ENCODE measurements at regions not wholly inside any gene's neighbourhood (a gene's known extent, or its start where the extent isn't known, plus 50 kb on each side); places are given as distances from the start of the nearest gene placed in this dataset.
A peak's percentile ranks its signal among the peaks of the same experiment; 100 is the strongest.

DNA sequence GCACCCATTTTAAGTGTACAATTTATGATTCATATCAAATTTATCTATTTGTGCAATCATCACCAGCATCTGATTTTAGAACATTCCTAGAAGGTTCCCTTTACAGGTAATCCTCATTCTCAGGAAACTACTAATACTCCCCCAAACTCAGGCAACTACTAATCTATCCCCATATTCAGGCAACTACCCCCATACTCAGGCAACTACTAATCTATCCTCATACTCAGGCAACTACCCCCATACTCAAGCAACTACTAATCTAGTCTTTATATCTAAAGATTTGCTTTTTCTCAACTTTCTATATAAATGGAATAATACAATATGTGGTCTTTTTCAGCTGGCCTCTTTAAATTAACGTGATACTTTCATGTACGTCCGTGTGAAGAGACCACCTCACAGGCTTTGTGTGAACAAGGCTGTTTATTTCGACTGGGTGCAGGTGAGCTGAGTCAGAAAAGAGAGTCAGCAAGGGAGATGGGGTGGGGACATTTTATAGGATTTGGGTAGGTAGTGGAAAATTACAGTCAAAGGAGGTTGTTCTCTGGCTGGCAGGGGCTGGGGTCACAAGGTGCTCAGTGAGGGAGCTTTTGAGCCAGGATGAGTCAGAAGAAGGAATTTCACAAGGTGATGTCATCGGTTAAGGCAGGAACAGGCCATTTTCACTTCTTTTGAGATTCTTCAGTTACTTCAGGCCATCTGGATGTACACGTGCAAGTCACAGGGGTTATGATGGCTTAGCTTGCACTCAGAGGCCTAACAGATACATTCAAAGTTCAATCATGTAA is 1444.5 kb upstream of the CADM2 start:
- DNase-seq, result no peak

DNA sequence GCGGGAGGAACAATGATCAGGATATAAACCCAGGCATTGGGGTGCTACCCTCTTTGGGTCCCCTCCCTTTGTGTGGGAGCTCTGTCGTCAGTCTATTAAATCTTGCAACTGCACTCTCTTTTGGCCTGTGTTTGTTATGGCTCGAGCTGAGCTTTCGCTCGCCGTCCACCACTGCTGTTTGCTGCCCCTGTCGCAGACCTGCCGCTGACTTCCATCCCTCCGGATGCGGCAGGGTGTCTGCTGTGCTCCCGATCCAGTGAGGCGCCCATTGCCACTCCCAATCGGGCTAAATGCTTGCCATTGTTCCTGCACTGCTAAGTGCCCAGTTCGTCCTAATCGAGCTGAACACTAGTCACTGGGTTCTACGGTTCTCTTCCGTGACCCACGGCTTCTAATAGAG is 1443.7 kb upstream of the CADM2 start:
- DNase-seq, result no peak

DNA sequence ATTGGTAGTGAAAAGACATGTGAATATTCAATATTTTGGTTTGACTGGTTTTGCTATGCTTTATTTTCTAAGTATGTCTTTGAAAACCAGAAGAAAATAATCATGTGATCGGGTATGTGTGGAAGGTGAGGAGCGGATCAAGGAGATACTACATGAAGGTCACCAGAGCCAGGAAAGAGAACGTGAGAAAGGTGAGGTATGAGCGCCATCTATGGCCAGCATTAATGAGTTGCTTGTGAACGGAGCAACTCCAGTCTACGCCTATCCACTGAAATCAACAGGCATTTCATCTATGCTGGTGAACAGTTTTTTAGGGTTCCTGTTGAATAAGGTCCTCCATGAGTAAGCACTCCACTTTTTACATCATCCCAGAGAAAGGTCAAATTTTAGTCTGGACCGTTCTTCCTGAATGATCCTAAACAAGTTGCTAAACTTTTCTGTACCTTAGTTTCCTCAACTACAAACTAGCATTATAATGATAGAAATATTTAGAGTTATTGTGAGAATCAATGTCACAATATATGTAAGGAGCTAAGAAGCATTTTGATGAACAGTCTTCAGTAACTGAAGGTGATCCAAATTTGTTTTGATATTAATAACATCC is 1435.2 kb upstream of the CADM2 start:
- DNase-seq, result peak; percentile 8

DNA sequence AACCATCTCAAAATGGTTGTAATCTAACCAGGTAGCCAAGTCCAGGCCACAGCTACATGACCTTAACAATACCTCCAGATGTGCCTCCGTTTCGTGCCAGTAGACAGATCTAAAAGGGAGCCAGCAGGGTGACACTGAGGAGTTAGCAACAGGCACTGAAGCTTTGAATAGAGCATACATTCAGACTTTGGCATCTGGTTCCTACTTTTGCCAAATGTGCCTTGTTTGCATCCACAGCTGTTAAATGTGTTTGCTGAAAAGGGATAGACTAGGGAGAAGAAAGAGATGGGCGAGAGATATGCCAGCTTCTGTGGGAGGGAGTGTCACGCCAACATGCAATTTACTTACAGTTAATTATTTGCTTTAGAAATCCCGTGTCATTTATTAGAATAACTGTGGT is 1433.9 kb upstream of the CADM2 start:
- DNase-seq, result no peak

DNA sequence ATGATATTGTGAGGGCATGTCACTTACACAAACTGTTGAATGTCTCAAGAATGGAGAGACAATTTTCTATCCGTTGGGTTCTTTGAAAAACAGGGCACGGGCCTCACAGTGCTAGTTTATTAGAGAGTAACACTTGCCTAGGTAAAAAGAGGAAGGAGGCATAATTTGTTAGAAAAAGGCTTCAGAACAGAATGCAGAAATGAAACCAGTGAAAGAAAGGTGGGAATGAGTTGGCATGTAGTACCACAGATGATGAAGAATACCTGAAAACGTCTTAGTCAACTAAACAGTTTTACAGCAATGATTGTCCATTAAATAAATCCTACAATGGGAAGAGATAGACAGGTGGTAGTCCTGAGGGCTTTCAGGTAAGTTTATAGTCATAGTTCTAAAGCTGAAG is 1399.7 kb upstream of the CADM2 start:
- peak; percentile 32 for DNase-seq

DNA sequence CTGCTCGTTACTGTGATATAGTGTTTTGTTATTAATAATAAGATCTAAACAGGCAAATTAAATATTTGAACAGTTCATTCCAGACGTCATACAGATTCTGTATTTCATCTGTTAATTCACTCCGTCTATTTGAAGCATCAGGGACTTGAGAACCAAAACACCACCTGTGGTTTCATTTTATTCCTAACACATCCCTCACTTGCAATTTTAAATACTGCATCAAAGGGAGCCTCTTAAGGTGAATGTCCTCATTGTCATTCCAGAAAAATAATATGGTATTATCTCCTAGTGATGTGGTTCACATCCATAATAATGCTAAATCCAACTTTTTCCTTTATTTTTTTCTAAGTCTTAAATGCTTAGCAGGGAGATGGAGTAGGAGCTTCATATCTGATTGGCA is 1390.9 kb upstream of the CADM2 start:
- DNase-seq, result no peak

DNA sequence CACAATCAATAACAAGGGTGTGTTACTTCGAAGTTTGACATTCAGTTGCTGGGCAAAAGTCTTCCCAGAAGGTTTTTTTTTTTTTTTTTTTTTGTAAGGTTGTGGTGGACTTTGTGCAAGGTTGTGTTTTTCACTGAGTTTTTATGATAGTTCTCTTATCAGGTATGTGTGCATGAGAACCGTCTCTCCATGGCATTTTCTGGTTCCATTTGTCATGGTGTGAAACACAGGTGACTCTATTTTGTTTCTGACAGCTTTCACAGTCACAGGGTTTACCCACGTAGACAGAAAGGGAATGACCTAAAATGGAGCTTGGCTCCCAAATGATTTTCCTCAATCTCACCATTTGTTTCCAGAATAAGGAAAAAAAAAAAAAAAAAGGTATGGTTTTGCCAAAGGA is 1377.2 kb upstream of the CADM2 start:
- no peak for DNase-seq

DNA sequence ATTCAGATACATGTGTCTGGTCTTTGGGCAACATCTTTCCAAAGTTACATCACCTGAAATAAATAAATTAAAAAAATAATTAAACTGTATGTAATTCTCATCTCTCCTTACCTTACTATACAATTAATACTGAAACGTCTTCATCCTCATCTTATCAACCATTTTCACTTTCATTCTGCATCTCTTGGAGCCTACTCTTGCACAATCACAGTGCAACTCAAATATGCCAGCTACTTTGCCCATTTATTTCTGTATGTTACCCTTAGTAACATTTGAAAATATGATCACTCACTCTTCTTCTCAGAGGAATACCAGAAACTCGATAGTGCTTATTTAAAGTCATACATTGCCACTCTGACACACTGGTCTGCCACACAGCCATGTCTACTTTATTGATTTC is 1357.1 kb upstream of the CADM2 start:
- no peak for DNase-seq

DNA sequence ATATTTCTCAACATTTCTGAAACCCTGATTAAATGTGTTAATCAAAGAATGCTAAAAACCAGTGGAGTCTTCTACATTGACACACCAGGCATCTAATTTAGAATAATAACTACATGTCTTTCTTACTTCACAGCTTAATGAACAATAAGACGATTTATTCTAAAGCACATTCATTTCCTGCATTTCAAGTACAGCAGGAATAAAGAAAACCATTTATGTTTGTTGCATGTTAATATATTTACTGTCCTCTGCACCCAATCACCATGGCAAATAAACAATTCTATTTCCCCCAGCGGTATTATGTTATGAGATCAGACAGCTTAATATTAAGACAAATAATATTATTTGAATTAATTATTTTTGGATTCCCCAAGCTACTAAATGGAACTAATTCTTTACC is 1336.3 kb upstream of the CADM2 start:
- DNase-seq, result no peak

DNA sequence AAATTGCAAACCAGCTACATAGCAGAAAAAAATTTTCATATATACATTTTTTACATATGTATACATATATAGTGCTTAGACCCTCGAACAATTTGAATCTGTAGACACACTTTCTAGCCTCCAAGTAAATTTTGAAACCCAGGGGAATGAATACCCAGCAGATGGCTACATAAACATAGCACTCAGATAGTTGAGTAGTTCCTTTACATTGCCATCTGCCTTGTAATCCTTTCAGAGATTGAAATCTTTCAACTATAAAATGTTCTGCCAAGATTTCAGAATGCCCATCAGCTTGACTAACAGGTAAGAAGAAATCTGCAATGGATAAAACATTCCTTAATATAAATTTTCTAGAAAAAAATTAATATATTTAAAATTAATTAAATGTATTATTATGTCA is 1333.5 kb upstream of the CADM2 start:
- no peak for DNase-seq

DNA sequence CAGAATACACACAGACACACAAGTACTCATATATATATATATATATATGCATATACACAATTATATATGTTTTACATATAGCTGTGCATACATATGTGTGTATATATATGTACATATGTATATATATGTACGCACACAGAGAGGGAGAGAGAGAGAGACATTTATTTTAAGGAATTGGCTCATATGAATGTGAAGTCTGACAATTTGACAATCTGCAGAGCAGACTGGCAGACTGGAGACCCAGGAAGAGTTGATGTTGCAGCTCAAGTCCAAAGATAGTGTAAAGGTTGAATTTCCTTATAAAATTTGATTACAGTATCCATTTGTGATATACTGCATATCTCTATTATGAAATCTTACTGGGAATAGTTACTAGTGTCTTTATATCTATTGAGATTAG is 1330.3 kb upstream of the CADM2 start:
- no peak for DNase-seq

DNA sequence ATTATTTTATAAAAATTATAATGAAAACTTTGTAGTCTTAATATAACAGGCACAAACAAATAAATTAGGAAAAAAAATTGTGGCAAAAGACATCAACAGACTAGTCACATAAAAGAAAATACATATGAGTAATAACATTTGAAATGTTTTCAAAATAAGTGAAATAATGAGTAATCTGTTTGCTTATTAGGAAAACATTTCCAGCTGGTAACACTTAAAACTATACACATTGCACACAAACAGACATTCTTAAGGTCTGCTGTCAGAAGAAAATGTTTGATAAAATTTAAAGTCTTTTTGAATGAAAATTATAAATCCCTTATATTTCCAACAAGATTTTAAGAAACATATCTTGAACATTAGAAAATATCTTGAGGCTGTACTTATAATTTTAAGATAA is 1326.3 kb upstream of the CADM2 start:
- DNase-seq, result no peak

DNA sequence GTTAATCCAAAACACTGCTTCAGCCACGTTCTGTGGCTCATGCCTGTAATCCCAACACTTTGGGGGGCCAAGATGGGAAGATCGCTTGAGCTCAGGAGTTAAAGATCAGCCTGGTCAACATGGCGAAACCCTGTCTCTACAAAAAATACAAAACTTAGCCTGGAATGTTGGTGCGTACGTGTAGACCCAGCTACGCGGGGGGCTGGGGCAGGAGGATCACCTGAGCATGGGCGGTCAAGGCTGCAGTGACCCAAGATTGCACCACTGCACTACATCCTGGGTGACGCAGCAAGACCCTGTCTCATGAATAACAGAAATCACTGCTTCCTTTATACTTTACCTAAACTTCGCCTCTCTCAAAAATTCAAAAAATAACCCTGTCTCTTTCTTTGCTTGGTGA is 1325.0 kb upstream of the CADM2 start:
- DNase-seq, result no peak

DNA sequence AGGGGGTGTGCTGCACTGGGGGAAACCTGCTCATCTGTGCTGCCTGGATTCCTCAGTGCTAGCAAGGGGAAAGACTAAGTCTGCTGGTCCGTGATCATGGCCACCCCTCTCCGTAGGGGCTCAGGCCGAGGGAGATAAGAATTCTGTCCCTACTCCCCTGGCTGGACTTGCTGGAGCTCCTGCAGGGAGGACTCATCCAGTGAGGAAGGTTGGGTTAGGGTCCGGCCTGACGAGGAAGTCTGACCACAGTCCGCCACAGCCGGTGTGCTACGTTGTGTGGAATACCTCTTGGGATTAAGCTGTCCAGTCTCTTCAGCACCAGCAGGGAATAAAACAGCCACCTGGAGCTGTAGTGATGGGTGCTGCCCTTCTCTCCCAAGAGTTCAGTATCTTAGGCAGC is 1309.1 kb upstream of the CADM2 start:
- no peak for DNase-seq

DNA sequence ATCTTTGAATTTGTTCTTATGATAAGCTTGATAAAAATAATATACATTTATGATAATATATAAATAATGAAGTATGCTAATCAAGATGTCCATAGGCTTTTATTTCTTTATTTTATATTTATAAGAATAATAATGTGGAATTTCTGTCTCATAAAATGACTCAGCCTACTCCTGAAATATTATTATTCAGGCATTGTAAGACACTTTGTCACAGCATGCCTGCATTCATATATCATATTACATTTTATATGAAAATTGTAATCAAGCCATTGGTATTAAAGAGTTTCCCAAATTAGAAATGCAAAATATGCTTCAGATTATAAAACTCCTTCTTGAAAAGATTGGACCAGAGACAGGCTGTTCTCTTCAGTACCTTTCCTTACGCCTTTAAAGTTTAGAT is 1303.7 kb upstream of the CADM2 start:
- no peak for DNase-seq

DNA sequence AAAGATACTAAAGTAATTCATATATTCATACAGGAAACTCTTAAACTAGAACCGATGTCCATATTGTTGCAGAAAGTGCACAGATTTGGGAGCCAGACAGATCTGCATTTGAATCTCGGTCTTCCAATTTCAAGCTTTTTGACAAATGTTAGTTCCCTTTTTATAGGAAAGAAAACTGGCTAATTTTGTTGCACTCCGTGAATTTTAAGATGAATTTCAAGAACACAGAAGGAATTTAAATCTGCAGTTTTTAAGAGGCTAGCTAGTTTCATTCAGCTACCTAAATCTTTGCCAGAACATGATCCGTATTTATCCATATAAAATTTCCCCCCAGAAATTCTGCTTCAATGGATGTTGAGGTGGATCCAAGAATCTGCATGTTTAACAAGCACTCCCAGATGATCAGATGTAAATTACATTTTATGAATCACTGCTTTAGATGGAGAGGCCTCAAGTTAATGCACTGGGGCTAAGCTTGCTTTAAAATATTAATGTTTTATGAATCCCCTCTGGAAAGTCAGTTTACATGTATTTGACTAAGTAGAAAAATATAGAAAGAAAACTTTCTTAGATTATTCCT is 1296.3 kb upstream of the CADM2 start:
- DNase-seq, result no peak

DNA sequence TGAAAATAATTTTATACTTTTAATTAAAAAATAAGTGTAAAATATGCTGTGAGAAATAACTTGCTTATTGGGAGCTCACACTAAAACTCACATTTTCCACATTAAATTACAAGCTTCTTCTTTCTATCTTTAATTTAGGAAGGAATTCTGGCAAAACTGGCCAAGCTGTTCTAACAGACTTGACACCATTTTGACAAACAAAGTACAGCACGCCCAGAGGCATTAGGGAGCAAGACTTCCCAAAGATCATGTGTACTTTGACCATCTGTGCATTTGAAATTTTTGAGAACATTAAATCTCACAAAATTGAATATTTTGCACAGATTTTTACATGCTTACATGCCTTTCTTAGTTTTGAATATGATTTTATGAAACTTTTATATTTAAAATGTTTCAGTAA is 1288.4 kb upstream of the CADM2 start:
- DNase-seq, result no peak

DNA sequence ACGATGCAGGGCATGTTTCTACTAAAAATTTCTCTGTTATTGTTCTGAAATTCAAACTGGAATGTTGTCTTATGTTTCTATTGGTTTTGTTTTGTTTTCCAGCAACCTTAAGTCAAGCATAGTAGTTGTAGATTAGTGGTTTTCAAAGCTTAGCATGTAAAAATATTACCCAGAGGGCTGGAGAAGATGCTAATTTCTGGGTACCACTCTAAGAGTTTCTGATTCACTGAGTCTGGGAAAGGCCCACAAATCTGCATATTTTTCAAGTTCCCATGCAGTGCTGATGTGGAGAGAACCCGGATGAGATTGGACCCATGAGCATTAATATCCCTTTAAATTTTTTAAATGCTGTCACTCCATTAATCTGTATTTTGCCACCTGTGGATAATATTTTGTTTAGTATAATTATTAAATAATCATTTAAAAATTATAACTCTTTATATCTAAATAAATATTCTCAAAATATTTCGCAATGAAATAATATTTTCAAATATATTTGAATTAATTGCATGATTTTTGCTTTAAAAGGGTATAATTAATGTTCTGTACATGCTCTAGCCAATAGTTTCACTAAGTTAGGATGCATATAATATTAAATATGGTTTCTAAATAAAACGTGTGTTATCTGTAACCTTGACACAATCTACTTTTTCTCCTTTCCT is 1274.7 kb upstream of the CADM2 start:
- no peak for DNase-seq

DNA sequence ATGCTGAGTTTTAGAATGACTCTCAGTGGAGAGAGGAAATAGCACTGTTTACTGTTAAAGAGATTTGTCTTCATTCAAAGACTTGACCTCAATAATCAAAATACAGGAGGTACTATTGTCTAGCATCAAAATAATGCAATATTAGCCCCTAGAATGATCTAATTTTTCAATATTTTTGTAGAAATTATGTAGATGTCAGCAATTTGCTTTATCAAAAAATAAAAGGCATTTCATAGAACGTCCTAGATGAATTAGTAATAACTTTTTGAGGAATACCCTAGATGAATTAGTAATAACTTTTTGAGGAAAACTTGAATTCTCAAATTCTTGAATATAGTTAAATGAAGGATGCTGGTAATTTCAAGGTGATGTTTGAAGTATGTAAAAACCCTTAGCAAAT is 1252.1 kb upstream of the CADM2 start:
- DNase-seq, result no peak

DNA sequence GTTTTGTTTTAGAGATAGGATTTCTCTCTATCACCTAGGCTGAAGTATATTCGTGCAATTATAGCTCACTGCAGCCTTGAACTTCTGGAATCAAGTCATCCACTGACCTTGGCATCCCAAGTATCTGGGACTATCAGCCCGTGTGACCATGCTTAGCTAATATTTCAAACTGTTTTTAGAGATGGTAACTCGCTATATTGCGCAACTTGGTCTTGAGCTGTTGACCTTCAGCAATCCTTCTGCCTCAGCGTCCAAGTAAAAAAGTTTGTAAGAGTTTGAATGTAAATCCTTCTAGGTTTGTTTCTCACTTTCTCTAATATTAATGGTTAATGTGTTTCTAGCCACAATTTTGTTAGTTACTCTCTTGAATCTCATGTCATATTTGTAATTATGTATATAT is 1243.5 kb upstream of the CADM2 start:
- no peak for DNase-seq

DNA sequence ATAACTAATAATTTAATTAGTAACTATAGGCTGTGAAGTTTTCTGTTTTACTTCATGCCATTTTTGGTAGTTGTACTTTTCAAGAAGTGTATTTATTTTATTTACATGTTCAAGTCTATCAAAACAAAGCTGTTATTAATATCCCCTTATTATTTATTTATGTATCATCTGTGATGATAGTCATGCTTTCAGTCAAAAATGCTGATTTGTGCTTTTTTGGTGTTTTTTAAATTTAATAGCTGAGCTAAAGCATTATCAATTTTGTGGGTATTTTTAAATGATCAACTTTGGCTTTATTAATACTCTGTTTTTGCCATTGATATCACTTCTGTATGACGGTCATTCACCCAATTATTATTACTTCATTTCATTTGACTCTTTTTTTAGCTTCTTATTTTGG is 1229.2 kb upstream of the CADM2 start:
- DNase-seq, result no peak

DNA sequence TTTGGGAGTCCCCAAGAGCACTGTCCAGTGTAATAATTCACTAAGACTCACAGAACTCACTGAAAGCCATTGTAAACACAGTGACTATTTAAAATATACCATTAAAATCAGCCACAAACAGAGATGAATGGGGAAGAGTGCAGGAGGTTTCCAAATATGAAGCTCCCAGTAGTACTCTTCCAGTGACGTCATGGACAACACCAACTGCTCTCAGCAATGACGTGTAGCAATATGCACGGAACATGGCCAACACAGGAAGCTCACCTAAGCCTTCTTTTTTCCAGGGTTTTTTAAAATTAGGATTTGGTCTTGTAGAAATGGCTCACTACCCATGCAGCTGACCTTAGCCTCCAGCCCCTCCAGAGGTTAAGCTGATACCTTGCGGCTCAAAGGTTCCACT is 1224.1 kb upstream of the CADM2 start:
- no peak for DNase-seq

DNA sequence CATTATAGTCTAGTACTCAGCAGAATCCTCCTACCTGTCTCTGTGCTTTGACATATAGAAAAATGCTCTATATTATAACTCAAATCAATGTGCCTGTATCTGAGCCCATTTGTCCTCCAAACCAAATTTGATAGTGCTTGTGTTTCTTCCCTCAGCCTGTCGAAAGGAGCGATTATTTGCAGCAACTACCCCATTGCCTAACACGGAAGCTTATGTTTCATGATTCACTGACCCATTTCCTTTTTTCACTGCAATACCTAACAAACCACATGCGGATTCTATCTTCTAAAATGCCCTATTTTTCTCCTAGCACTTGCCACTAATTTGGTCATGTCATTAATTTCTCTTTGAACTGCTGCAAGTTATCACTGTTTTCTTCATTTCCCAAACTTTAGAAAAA is 1220.6 kb upstream of the CADM2 start:
- DNase-seq, result peak; percentile 45

DNA sequence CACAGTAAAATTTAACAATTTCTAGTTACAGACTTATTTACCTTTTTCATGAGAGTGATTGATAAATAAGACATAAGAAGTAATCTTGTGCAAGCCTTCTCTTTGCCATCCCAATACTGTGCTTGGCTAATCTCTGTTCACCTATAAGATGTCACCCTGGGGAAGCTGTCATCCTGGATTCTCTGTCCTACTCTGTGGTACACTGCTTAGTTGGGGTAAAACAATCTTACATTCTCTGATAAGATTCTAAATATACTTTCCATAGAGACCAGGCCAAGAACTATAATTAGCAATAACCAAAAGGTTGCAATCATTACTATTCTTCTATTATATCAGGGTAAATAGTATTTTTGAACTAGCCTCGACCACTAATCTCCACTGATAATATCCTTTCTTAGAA is 1218.3 kb upstream of the CADM2 start:
- DNase-seq, result no peak
